CD4-positive, alpha-beta T cell treated with Interleukin-4 for 1 hour (primary cell): ENCODE measurements at regions not wholly inside any gene's neighbourhood (a gene's known extent, or its start where the extent isn't known, plus 50 kb on each side); places are given as distances from the start of the nearest gene placed in this dataset.

Source experiments
- DNase-seq, 2 donors: peaks; one replicate each; pipeline ENCODE4 v3.0.0-alpha.2; 2020 to 2022

DNA sequence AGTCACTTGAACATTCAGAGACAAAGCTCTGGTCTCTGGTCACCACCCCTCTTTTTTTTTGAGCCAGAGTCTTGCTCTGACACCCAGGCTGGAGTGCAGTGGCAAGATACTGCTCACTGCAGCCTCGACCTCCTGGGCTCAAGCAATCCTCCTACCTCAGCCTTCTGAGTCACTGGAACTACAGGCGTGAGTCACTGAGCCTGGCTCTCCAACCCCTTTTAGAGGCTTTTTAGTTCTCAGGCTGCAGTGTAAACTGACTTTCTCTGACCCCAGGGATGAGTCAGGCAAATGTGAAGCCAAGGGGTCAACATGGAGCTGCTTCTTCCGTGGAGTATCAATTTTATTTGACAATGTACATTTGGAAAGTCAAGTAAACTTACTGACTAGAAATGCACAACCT lies 229.2 kb downstream of the PTTG2 start:
- no peak for DNase-seq

DNA sequence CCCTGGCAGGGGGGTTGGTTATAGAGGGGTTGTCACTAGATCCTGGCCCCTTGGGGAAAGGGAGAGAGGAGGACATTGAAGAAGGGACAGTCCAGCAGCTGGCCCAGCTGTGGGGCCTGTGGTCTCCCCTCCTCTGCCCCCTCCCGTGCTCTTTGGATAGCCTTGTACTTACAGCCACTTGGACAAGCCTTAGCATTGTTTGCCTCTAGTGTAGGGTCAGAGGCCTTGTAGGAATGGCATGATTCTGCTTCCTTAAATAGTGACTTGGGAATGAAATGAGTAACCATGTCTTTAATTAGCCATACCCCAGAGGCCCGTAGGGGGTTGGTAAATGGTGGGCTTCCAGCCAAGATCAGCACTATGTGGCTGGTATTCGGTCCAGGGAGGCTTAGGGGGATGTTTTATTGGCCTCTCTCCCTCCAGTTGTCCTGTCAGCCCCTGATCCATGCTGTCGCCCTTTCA lies 230.6 kb downstream of the PTTG2 start:
- no peak for DNase-seq

DNA sequence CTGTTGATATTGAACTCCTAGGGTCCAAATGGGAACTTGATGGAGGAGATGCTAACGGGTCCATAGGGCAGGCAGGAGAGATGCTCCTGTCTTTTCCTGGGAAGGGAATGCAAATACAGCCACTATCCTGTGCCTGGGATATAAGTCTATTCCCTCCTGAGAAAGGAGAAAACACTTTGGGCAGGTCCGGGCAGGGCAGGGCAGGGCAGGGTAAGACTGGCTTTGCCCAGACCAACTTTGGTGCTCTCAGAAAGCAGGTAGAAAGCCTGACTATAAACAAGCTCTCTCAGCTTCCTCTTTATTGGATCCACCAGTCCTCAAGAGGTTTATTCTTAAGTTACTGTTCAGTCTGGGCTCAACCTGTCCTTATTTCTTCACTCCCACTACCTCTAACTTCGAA lies 232.3 kb downstream of the PTTG2 start:
- DNase-seq = no peak

DNA sequence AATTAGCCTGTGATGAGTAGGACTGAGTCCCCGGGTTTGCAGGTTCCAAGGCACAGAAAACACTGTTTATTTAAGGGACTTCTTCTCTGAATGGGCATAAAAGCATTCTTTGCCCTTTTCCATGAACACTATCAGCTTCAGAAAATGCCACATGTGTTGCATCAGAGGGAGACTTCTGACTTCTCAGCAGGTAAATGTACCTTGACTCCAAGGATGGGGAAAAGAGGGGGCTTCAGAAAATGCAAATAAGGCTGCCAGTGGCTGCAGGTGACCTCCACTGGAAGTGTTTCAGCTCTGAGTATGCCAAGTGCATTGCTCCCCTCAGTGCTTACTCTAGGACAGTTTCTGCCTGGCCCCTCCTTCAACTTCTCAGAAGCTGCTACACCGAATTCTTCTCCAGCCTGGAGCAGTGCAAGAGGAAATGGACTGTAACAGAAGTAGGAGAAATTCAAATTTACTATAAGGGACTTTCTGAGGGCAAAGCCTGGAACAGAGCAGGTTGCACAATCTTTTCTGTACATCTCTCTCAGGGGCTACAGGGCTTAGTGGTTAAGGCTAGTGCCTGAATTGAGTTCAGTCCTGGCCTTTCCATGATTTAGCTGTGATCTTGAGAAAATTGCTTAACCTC lies 233.2 kb downstream of the PTTG2 start:
- DNase-seq = no peak

DNA sequence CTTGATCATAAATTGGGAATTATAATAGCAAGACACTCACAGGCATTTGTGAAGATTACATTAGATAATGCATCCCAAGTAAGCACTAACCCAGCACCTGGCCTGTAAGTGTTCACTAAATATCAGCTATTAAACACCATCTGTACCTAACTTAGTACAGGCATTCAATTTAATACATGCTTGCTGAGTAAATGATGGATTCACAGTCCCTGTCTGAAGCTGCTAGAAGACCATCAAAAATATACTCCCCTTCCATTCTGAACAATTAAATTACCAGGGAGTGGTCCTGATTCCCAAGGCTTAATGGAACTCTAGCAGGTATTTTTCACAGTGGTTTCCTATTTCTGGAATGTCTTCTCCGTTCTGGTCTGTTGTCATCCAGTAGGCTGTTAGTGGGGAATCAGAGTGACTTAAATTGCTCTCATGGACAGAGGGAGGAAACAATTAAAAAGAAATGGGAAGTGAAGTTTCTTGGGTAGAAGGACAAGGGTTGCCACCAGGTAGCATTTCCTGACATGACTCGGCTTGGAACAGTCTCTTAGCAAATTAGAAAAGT lies 233.9 kb downstream of the PTTG2 start:
- no peak for DNase-seq

DNA sequence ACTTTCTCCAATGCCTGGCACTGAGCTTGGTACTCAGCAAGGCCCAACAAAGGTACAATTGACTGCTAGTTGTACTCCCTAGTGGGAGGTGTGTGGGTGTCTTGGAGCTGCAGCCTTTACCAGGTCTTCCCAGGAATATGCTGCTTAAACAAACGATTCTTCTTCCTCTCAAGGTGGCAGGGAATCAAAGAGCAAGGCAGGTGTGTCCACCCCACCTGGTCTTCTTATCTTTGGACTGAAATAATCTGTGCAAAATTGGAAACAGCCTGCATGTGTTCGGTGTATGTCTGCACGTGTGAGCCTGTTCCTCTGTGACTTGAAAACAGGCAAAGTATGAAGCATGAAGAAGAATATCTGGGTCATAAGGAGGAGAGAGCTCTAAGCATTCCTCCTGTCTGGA lies 235.3 kb downstream of the PTTG2 start:
- DNase-seq = no peak

DNA sequence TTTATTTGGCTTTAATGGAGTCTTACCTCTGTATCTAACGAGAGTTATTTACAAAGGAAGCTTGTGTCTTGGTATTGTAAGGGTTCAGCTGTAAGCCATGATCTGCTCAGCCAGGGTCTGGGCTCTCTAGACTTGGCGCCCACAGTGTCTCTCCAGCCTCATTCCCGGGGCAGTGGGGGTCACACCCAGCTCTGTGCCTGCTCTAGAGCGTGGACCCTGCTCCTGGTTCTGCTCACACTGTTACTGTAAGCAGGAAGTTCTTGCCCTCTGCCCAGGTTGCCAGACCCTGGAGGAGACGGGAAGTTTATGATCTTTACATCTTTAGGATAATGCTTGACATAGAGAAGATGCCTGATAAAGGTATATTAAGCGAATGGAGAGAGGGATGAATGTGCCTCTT lies 235.7 kb downstream of the PTTG2 start:
- no peak for DNase-seq

DNA sequence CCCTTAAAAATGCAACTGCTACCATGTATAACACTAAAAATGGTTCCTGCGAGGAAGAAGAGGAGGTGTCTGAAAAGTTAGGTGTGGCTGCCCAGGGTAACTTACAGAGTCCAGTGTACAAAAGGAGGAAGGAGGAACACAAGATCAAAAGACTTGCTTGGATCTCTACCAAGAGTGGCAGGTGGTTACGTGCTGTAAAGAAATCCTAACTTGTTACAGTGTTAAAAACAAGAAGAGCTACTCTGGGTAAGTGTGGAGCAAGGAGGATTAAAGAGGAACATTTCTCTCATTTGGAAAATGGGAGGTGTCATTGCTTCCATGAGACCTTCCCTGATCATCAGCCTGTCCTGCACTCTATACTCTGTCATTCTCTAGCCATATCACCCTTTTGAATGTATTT lies 242.0 kb downstream of the PTTG2 start:
- DNase-seq = no peak

DNA sequence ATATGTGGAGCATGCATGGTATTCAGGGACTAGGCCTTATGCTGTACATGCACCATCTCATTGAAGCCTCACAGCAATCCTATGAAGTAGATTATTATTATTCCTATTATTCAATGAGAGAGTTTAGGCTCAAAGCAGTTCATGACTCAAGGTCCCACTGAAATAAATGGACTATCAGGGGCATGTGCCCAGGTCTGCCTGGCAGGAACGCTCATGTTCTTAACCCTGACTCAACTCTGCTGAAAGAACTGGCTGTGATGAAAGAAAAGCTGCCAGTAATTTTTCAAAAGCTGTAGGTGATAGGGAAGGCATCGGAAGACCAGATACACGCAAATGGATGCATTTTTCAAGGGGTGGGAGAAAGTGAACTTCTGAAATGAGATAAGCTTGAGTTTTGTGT lies 243.4 kb downstream of the PTTG2 start:
- DNase-seq = no peak

DNA sequence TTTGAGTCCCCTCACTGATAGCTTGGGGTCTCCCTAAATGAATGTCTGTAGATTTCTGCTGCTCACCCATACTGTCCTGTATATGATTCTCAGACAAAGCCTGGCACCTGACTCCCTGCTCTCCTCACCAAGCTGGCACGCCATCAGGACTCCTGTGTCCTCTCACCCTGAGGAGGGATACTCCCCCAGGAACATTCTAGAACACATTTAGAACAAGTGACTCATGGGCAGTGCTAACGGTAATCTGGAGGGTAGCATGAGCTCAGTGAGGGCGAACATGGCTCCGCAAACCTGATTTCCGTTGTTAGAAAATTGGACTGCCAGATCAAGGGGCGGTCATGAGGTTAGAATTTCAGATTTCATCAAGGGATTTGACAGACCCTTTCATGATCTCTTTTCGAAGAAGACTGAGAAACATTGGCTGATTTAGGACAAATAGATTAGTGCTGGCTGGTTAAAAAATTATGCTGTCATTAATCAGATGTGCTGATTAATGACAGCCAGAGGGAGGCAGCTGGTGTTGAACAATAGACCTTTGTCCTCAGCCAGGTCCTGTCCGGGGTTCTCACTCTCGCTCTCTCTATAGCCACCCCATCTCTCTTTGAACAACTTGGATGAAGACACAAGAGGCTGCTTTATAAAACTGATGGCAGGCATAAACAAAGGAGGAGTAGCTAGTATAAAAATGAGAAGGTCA lies 244.3 kb downstream of the PTTG2 start:
- DNase-seq = no peak

DNA sequence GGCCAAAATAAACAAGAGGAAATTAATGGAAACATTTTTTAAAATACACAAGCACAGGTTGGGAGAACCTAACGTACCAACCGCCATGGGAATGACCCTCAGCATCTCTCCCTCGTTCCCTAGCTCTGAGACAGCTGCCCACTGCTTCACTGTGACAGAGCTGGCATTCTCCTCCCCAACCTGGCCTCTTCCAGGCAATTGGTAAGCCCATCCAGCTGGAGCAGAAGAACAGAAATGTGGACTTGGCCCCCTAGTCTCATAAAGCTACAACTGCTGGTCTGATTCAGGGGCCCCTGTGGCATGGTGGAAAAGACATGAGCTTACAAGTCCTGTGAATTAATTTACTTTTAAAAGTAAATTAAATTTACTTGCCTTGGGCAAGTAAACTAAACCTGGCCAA lies 245.1 kb downstream of the PTTG2 start:
- no peak for DNase-seq

DNA sequence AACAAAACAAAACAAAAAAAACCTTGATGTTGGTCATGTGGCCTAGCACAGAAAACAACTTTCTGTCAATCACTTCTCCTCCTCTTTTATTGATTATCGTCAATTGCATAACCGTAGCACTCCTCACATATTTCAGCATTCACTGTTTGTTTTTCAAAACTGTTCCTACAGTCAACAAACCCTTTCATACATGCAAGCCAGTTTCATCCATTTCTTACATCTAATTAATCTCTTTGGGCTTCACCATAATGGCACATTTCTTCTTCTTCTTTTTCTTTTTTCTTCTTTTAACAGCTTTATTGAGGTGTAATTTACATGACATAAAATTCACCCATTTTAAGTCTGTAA lies 246.9 kb downstream of the PTTG2 start:
- no peak for DNase-seq

DNA sequence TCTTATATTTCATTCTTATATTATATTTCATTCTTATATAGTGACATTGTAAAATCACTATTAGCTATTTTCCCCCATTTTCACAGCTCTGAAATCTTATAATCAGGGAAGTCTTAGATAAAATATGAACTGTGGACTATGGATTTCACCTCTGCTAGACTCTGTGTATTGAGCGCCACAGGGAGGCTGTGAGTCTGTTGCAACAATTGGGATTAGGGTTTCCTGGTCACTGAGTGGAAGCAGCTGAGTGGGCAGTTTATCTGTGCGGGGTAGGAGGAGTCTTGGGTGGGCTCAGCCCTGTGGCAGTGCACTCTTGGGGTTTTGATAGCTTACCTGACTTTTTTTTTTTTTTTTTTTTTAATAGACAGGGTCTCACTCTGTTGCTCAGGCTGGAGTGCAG lies 249.5 kb downstream of the PTTG2 start:
- DNase-seq = no peak

DNA sequence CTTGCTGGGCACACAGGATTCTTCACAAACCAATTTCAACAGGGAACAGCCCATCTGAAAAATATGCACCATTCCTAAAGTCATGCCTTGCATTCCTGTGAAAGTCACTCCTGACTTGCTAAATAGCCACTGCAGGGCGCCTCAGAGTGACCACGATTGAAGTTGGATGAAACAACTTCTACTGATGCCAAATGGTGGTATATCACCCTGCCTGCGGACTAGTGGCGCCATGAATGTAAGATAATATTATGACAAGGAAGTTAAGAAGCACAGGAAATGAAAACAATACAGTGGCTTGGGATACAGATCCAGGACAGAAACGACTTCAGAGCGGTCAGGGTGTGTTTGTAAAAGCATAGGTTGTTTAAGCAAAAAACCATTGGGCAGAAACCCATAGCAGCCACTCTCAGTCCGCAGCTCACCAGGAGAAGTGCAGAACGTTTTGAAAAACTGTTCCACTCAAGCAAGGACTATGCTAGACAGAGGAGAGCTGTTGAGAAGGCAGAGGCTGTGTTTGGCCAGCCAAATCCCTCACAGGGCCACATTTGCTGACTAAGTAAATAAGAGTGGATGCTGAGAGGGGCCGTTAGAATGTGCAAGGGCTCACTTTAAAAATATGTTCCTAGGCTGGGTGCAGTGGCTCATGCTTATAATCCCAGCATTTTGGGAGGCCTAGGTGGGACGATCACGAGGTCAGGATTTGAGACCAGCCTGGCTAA lies 250.4 kb downstream of the PTTG2 start:
- no peak for DNase-seq

DNA sequence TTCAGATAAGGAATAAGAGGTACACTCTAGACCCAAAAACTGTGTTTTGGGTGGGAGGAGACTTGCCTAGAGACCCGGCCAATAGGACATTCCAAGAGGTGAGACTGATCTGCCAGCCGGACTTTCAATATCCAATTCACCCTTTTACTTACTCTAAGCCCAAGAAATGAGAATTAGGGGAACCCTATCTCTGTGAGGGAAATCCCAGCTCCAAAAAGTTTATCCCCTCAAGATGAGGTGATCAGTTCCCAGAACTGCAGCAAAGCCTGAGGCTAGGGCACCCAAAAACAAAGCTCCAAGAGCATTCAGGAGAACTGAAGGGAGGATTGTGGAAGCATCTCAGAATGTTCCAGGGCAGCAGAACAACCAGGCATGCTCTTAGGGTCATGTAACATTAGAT lies 251.7 kb downstream of the PTTG2 start:
- DNase-seq = no peak

DNA sequence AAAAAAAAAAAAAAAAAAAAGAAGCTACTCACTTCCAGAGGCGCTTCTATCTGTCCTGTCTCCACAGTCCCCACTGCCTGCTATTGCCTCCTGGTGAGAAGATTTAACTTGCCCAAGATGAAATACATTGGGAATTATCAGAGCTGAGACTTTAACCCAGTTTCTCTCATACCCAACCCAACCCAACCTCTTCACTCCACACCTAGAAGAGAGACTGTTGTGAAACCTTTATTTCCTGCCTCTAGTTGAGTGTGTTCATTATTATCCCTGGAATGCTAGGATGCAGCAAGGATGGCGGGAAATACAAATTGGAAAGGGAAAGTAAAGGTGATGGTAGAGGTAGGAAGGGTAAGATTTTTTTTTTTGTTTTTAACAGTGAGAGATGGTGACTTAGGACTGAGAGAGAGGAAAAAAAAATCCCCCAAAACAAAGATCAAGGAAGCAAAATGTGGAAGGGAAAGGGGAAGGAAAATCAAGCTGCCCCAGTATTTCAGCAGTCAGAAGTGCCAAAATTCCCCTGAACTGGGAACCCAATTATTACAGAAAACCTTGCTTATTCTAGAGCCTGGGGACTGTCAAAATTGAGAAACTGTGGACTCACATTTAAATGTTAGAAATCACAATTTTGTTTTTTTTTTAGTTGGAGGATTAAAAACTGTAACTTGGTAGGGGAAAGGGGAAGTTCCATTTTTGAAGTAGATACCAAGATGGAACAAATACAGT lies 253.0 kb downstream of the PTTG2 start:
- no peak for DNase-seq

DNA sequence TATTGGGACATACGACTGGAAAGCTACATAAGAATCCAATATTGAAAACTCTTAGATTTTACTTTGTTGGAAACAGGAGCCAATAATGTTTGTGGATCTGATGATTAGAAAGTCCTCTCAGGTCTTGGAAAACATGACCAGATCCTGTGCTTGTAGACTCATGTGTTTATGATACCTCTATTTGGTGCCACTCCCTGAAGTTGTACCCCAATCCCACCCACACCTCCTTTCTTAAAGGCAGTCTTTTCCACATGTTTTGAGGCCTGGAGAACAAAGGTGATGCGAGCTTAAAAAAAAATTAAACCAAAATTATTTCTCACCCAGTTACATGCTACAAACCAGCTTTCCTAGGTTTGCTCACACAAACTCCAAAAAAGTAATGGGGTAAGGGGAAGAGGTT lies 262.7 kb downstream of the PTTG2 start:
- DNase-seq = no peak

DNA sequence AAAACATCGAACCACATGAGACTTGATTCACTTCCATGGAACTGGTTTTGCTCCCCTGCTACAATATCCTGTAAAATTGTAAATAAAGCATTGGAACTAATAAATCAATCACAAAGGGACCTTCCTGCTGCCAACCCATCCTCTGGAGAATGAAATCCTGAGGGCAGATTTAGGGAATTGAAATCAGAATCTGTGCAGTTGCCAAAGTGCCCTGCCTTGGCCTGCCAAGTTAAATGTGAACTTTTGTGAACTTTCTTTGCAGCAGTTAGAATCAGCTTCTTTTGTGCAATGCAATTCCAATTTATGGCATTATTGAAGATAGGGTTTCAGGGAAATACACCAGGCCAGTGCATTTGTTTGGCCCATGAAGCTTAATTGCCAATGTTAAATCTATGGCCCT lies 263.1 kb downstream of the PTTG2 start:
- no peak for DNase-seq

DNA sequence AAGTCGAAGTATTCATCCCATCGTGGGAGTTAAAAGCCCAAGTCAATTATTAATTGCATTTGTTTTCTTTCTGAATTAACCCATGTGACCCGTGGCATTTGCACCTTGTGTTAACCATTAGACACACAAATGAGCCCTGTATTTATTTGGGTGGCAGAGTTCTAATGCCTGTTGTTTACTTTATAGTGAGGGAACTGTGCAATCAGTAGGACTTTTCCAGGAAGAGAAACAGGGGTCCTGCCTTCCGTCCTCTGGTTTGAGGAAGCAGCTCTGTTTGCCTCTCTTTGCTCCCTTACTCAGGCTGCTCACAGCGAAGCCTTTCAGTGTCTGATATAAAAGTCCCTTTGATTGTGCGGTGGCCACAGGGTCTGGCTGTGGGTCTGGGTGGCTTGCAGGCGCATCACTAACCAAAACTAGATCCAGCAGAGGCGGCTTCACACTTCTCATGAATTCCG lies 263.6 kb downstream of the PTTG2 start:
- no peak for DNase-seq

DNA sequence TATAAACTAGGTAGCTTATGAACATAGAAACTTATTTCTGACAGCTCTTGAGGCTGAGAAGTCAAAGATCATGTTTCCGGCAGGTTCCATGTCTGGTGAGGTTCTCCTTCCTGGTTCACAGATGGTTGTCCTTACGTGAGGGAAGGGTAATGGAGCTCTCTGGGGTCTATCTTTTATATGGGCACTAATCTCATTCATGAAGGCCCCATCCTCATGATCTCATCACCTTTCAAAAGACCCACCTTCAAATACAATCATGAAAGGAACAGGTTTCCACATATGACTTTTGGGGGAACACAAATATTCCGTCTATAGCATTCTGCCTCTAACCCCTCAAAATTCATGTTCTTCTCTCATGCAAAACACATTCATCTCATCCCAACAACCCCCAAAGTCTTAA lies 264.7 kb downstream of the PTTG2 start:
- no peak for DNase-seq

DNA sequence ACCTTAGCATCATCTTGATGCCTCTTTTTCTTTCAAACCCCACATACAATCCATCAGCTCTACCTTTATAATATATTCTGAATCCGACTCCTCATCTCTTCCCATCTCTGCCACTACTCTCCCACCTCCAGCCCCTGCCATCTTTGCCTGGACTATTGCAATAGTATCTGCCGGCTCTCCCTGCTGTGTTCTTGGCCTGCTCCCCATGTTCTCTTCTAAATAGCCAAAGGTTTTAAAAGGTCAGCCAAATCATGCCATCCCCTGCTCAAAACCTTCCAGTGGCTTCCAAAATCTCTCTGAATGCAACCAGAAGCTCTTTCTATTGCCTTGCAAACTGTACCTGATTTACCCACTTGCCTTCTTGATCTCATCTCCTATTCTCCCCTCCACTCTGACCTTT lies 266.0 kb downstream of the PTTG2 start:
- no peak for DNase-seq

DNA sequence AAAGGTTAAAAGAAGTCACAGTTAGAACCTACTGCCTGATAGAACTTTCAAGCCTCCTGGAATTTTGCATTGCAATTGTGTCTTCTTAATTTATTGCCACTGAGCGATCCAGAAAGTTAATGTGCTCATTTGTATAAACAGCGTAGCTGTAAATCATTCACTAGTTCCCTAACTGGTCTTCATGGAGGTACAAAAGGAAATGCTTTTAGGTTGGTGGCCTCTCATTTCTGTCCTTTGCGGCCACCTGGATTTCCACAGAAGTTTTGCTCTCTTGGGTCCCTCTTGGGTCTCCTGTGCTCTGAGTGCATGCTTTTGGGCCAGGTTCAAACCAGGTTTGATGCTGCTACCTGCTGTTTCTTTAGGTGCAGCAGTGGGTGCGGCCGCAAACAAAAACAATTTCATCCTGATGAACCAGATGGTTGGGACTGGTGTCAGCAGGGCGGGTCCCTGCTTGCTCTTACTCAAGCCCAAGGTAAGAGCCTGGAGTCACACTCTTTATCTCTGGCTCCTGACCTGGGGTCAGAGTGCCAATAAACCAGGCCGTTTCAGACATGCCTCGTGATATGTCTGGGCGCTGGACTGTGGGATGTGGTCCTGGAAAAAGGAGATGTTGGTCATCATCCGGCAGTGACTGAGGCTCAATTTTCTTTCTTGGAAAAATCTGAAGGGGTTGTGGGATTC lies 270.1 kb downstream of the PTTG2 start:
- no peak for DNase-seq
